Keratinocyte (primary cell): ENCODE measurements at regions not wholly inside any gene's neighbourhood (a gene's known extent, or its start where the extent isn't known, plus 50 kb on each side); places are given as distances from the start of the nearest gene placed in this dataset.

Source experiments
- EZH2 ChIP-seq: IDR thresholded peaks from one replicate; pipeline ENCODE4 v1.6.1; 2012; ENCODE audit warnings: inconsistent platforms, mild to moderate bottlenecking, low read length, moderate library complexity
- TF ChIP-seq, protein P1 (sequence below), 3 experiments: IDR thresholded peaks in 1 of 3; conservative IDR thresholded peaks in 1 of 3; optimal IDR thresholded peaks in 1 of 3; 2 replicates in 2 of 3; 3 replicates in 1 of 3; pipeline versions ENCODE3 to v1.5.1; 2011; ENCODE audit warnings: low read length in 3 of 3, mild to moderate bottlenecking in 3 of 3, moderate library complexity in 2 of 3, control low read depth in 1 of 3, inconsistent platforms in 1 of 3; ENCODE audit not compliant: insufficient read depth in 2 of 3; ENCODE audit errors: extremely low read depth in 1 of 3

DNA sequence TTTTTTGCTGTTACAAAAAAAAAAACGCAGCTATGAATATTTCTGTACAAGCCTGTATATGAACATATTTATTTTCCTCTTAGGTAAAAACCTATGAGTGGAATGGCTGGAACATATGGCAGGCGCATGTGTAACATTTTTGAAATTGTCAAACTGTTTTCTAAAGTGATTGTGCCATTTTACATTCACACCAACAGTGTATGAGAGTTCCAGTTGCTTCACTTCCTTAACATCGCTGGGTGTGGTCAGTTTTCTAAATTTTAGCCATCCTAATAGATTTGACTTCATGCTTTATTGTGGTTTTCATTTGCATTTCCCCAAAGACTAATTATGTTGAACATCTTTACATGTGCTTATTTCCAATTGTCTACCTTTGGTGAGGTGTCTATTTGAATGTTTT, 306.8 kb downstream of the KCNRG start:
- TF ChIP-seq, protein P1, sequence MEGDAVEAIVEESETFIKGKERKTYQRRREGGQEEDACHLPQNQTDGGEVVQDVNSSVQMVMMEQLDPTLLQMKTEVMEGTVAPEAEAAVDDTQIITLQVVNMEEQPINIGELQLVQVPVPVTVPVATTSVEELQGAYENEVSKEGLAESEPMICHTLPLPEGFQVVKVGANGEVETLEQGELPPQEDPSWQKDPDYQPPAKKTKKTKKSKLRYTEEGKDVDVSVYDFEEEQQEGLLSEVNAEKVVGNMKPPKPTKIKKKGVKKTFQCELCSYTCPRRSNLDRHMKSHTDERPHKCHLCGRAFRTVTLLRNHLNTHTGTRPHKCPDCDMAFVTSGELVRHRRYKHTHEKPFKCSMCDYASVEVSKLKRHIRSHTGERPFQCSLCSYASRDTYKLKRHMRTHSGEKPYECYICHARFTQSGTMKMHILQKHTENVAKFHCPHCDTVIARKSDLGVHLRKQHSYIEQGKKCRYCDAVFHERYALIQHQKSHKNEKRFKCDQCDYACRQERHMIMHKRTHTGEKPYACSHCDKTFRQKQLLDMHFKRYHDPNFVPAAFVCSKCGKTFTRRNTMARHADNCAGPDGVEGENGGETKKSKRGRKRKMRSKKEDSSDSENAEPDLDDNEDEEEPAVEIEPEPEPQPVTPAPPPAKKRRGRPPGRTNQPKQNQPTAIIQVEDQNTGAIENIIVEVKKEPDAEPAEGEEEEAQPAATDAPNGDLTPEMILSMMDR (optimal IDR thresholded peaks at IDR 0.05 in 1 of 3, IDR thresholded peaks at IDR 0.05 in 1 of 3, conservative IDR thresholded peaks at IDR 0.05 in 1 of 3; ENCODE audit: extremely low read depth in 1 of 3, insufficient read depth in 2 of 3, low read length in 3 of 3) = no peak
- TF ChIP-seq EZH2 = no peak
